HCT116 (cell line): ENCODE measurements at regions not wholly inside any gene's neighbourhood (a gene's known extent, or its start where the extent isn't known, plus 50 kb on each side); places are given as distances from the start of the nearest gene placed in this dataset.

ENCODE experiments used
- CEBPB ChIP-seq: IDR thresholded peaks from 2 replicates; pipeline ENCODE4 v1.6.1; 2012; ENCODE audit warnings: low read depth
- CTCF ChIP-seq, 3 experiments: fragments of 200-600 bp in 1 of 3; sonication (generic) in 1 of 3; IDR thresholded peaks in 2 of 3; conservative IDR thresholded peaks in 1 of 3; 2 replicates each; pipeline ENCODE4 v1.5.1; 2012 to 2017; ENCODE audit warnings: low read depth in 2 of 3, low read length in 2 of 3, antibody characterized with exemption in 1 of 3, borderline replicate concordance in 1 of 3, control low read depth in 1 of 3, mild to moderate bottlenecking in 1 of 3, mixed read lengths in 1 of 3, mixed run types in 1 of 3, moderate library complexity in 1 of 3; ENCODE audit not compliant: insufficient read depth in 1 of 3
- EZH2 ChIP-seq: fragments of 200-600 bp; sonication (generic); IDR thresholded peaks from 2 replicates; pipeline ENCODE4 v1.6.1; 2017; ENCODE audit warnings: antibody characterized with exemption, mixed run types
- MAX ChIP-seq: IDR thresholded peaks from 2 replicates; pipeline ENCODE4 v1.6.1; 2012
- POLR2AphosphoS5 ChIP-seq: IDR thresholded peaks from 2 replicates; pipeline ENCODE4 v1.6.1; 2011; ENCODE audit warnings: mild to moderate bottlenecking, low read depth, low read length, moderate library complexity
- REST ChIP-seq: IDR thresholded peaks from 2 replicates; pipeline ENCODE4 v1.6.1; 2012; ENCODE audit warnings: low read depth
- SRF ChIP-seq: IDR thresholded peaks from 2 replicates; pipeline ENCODE4 v1.6.1; 2012; ENCODE audit warnings: low read depth
- ZFX ChIP-seq: fragments of 450-650 bp; IDR thresholded peaks from 2 replicates; pipeline ENCODE4 v1.6.1; 2017

- TF ChIP-seq CTCF (IDR thresholded peaks at IDR 0.05 in 2 of 3, conservative IDR thresholded peaks at IDR 0.05 in 1 of 3; ENCODE audit: borderline replicate concordance in 1 of 3, insufficient read depth in 1 of 3, low read depth in 2 of 3, low read length in 2 of 3) (no peak), REST (no peak), EZH2 (no peak), CEBPB (no peak), POLR2AphosphoS5 (no peak), SRF (no peak), MAX (no peak), ZFX (no peak)
Observed at GRCh38 chr13:47136504-47136941, 239.7 kb upstream of the HTR2A start.
